Spleen (tissue), 7 donors: ENCODE measurements at regions not wholly inside any gene's neighbourhood (a gene's known extent, or its start where the extent isn't known, plus 50 kb on each side); places are given as distances from the start of the nearest gene placed in this dataset.

Experiments used
- CTCF ChIP-seq, 11 experiments: fragments of 200-600 bp in 7 of 11; fragments of 450-650 bp in 4 of 11; sonication (generic) in 4 of 11; IDR thresholded peaks in 8 of 11; conservative IDR thresholded peaks in 3 of 11; 1 replicate in 7 of 11; 2 replicates in 4 of 11; pipeline versions ENCODE4 v1.4.0 to v1.8.0; 2016 to 2021; ENCODE audit warnings: antibody characterized with exemption in 11 of 11, inconsistent platforms in 4 of 11, mild to moderate bottlenecking in 1 of 11
- POLR2A ChIP-seq, 3 donors: fragments of 450-650 bp; IDR thresholded peaks; one replicate each; pipeline ENCODE4 v1.5.1; 2017; ENCODE audit warnings: antibody characterized with exemption in 3 of 3, mild to moderate bottlenecking in 1 of 3
- POLR2AphosphoS5 ChIP-seq, 3 donors: sonication (generic); formaldehyde crosslinking; IDR thresholded peaks; one replicate each; pipeline ENCODE4 v1.5.1; 2017; ENCODE audit warnings: antibody characterized with exemption in 3 of 3
- donor health status: DM: no; HTN: no; CAD: no; lungs with moderate emphysema.
- donor health status: DM: no; HTN: no; CAD: no.
- donor health status: DM: no; HTN: no; CAD: no.

- no peak for TF ChIP-seq POLR2A (IDR thresholded peaks at IDR 0.05)
- no peak for TF ChIP-seq CTCF (IDR thresholded peaks at IDR 0.05 in 8 of 11, conservative IDR thresholded peaks at IDR 0.05 in 3 of 11)
- TF ChIP-seq POLR2AphosphoS5 (IDR thresholded peaks at IDR 0.05) = peak in 1 of 3 donors; percentile 20
Measured at GRCh38 chr3:72258361-72259141, 473.6 kb upstream of the PROK2 start.
